HG02852 (cell line): ENCODE measurements at regions not wholly inside any gene's neighbourhood (a gene's known extent, or its start where the extent isn't known, plus 50 kb on each side); places are given as distances from the start of the nearest gene placed in this dataset.
"Not testable (repeated sequence)": the region's sequence is repeated elsewhere in the genome, so short reads cannot be mapped to it uniquely, and the experiment has no call there.

Source experiments
- ATAC-seq: cut with Tn5 transposase; IDR thresholded peaks from one replicate; pipeline ENCODE4 v1.9.1; 2021; ENCODE audit warnings: mild to moderate bottlenecking, moderate library complexity; ENCODE audit not compliant: unreplicated experiment

- ATAC-seq, result no peak
Observed at GRCh38 chr6:90894285-90895130, 307.6 kb upstream of the MAP3K7 start.

- ATAC-seq, result no peak
Observed at GRCh38 chr6:90893400-90893799, 306.5 kb upstream of the MAP3K7 start.

- ATAC-seq, result no peak
Observed at GRCh38 chr6:90892271-90892670, 305.4 kb upstream of the MAP3K7 start.

- no peak for ATAC-seq
Observed at GRCh38 chr6:90891355-90891754, 304.5 kb upstream of the MAP3K7 start.

- no peak for ATAC-seq
Observed at GRCh38 chr6:90890683-90891330, 303.9 kb upstream of the MAP3K7 start.

GRCh38 chr6:90887764-90888163 lies 300.9 kb upstream of the MAP3K7 start:
- ATAC-seq, result no peak

- ATAC-seq, result no peak
Observed at GRCh38 chr6:90885611-90886056, 298.8 kb upstream of the MAP3K7 start.

- not testable (repeated sequence) for ATAC-seq
Observed at GRCh38 chr6:90885137-90885536, 298.3 kb upstream of the MAP3K7 start.

GRCh38 chr6:90877616-90878015 lies 290.7 kb upstream of the MAP3K7 start:
- ATAC-seq, result no peak

- ATAC-seq, result no peak
Observed at GRCh38 chr6:90874931-90875330, 288.1 kb upstream of the MAP3K7 start.

- ATAC-seq, result no peak
Observed at GRCh38 chr6:90872981-90873380, 286.1 kb upstream of the MAP3K7 start.

- ATAC-seq, result no peak
Observed at GRCh38 chr6:90870561-90870960, 283.7 kb upstream of the MAP3K7 start.

- ATAC-seq, result no peak
Observed at GRCh38 chr6:90868656-90869055, 281.8 kb upstream of the MAP3K7 start.

GRCh38 chr6:90868256-90868655 lies 281.4 kb upstream of the MAP3K7 start:
- ATAC-seq, result no peak

GRCh38 chr6:90865513-90865912 lies 278.6 kb upstream of the MAP3K7 start:
- no peak for ATAC-seq

GRCh38 chr6:90863043-90863442 lies 276.2 kb upstream of the MAP3K7 start:
- ATAC-seq, result no peak

- ATAC-seq, result no peak
Observed at GRCh38 chr6:90860822-90861601, 274.1 kb upstream of the MAP3K7 start.

GRCh38 chr6:90859612-90860011 lies 272.7 kb upstream of the MAP3K7 start:
- ATAC-seq, result no peak

GRCh38 chr6:90859056-90859455 lies 272.2 kb upstream of the MAP3K7 start:
- ATAC-seq, result no peak

GRCh38 chr6:90849686-90850085 lies 262.8 kb upstream of the MAP3K7 start:
- no peak for ATAC-seq

- no peak for ATAC-seq
Observed at GRCh38 chr6:90846824-90847223, 260.0 kb upstream of the MAP3K7 start.
